Activated naive CD4-positive, alpha-beta T cell treated with anti-CD3 and anti-CD28 coated beads, Interleukin-2, amount 10 ng/mL, durations not matched to agents 7 days and 5 days (primary cell): ENCODE measurements at regions not wholly inside any gene's neighbourhood (a gene's known extent, or its start where the extent isn't known, plus 50 kb on each side); places are given as distances from the start of the nearest gene placed in this dataset.

ENCODE experiments used
- CTCF ChIA-PET: fragments of 350-600 bp; sonication (Branson Sonifier 250); formaldehyde crosslinking; loops from one replicate; lab custom pipeline; 2021; ENCODE audit warnings: antibody characterized with exemption; lab: Charles Lee
- DNase-seq: peaks from one replicate; pipeline ENCODE4 v3.0.0-alpha.2; 2020
- H3K27ac Mint-ChIP-seq: one replicate; pipeline ENCODE4 v1.8.0; 2021; ENCODE audit warnings: mild to moderate bottlenecking, moderate library complexity, mixed read lengths
- H3K27me3 Mint-ChIP-seq: one replicate; pipeline ENCODE4 v1.8.0; 2021; ENCODE audit warnings: mild to moderate bottlenecking, mixed read lengths
- H3K36me3 Mint-ChIP-seq: one replicate; pipeline ENCODE4 v1.8.0; 2021; ENCODE audit warnings: mixed read lengths
- H3K4me1 Mint-ChIP-seq: one replicate; pipeline ENCODE4 v1.8.0; 2021; ENCODE audit warnings: mixed read lengths
- H3K4me3 Mint-ChIP-seq: one replicate; pipeline ENCODE4 v1.8.0; 2021; ENCODE audit warnings: mild to moderate bottlenecking, moderate library complexity, mixed read lengths
- H3K9me3 Mint-ChIP-seq: one replicate; pipeline ENCODE4 v1.8.0; 2021; ENCODE audit warnings: mixed read lengths

DNA sequence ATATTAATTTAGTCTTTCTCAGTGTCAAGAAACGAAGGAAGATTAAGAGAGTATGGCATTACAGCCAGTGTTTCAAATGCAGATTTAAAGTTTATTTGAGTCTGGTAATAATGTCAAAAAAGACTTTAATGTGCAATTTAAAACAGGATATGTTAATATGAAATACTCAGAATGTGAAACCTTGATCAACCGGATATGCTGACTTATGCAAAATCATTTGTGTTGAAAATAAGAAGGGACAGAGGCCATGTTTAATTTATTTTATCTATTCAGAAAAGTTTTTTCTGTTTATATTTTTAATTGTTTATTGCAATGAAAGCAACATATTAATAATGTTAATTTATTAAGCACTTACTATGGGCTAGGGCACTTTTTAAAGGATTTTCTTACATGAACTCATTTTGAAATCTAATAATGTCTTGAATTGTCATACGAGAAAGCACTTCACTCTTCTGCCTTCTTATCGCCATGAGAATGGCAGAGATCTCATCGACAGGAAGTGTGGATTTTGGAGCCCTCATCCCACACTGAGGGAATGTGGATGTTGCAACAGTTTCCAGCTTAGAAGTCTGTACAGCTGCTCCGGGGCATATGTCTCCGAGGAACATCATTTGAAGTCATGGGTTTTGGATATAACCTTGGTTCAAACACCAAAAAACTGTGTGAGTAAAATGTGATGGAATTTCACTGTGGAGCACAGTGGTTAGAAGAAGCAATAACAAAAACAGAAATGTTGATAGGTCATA is 1410.4 kb downstream of the EPHA7 start:
- no peak overlapping the region for H3K4me3 Mint-ChIP-seq
- no peaks in the 10 kb centered on the region for H3K27me3 Mint-ChIP-seq
- no peaks in the 10 kb centered on the region for H3K36me3 Mint-ChIP-seq
- H3K4me1 Mint-ChIP-seq, result no peaks in the 10 kb centered on the region
- DNase-seq, result no peak
- peaks cover 12% of the 10 kb centered on the region for H3K9me3 Mint-ChIP-seq
- CTCF ChIA-PET, result no interaction called here
- no peak overlapping the region for H3K27ac Mint-ChIP-seq

DNA sequence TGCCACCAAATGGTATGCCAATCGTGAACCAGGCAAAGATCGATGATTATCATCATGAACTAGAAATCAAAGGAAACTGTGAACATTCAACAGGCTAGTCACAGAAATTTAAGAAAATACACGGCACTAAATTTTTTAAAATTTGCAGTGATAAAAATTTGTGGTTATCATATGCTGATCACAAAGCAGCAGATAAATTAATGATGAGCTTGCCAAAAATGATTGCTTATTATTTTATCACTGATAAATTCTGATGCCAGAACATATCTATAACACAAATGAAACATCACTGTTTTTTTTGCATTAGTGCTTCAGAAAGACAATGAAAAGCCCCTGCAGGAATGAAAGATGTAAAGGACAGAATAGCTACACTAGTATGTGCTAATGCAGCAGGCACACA is 1413.2 kb upstream of the MAP3K7 start:
- no peaks in the 10 kb centered on the region for H3K9me3 Mint-ChIP-seq
- no peaks in the 10 kb centered on the region for H3K4me1 Mint-ChIP-seq
- H3K4me3 Mint-ChIP-seq, result no peak overlapping the region
- DNase-seq, result no peak
- CTCF ChIA-PET, result no interaction called here
- no peaks in the 10 kb centered on the region for H3K27me3 Mint-ChIP-seq
- no peaks in the 10 kb centered on the region for H3K36me3 Mint-ChIP-seq
- no peak overlapping the region for H3K27ac Mint-ChIP-seq

DNA sequence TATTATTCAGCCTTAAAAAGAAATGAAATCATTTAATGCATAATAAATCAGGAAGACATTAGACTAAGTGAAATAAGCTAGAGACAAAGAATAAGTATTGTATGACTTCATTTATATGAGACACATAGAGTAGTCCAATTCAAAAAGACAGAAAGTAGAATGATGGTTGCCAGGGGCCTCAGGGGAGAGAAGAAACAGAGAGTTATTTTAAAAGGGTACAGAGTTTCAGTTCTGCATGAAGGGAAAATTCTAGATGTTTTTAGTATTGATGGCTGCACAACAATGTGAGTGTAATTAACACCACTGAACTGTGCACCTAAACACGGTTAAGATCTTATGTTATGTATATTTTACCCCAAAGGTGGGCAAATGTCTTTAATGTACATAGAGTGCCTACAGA is 1407.9 kb upstream of the MAP3K7 start:
- Mint-ChIP-seq H3K27me3 (no peaks in the 10 kb centered on the region), H3K4me3 (no peak overlapping the region), H3K27ac (no peak overlapping the region), H3K36me3 (no peaks in the 10 kb centered on the region), H3K9me3 (peaks cover 7% of the 10 kb centered on the region), H3K4me1 (no peaks in the 10 kb centered on the region)
- no peak for DNase-seq
- CTCF ChIA-PET, result no interaction called here

DNA sequence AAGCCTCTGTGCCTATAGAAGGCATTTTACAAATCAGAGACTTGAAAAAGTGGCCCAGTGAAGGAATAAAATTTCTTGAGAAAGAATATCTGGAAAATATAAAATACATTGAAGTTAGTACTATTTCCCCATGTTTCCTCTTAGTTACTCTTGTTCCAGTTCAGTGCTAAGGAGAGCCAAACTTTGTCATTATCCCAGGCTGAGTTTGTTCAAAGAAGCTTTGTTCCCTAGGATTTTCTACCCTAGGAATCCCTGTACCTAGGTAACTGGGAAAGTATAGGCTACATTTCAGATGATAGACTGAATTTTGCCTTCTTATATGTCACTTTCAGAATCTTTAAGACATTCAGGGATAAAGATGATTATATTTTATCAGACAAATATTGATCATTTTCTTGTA is 1395.7 kb upstream of the MAP3K7 start:
- no peaks in the 10 kb centered on the region for H3K36me3 Mint-ChIP-seq
- no peak overlapping the region for H3K4me3 Mint-ChIP-seq
- no peak for DNase-seq
- H3K27ac Mint-ChIP-seq, result no peak overlapping the region
- CTCF ChIA-PET, result no interaction called here
- peaks cover 1% of the 10 kb centered on the region for H3K9me3 Mint-ChIP-seq
- H3K27me3 Mint-ChIP-seq, result no peaks in the 10 kb centered on the region
- no peaks in the 10 kb centered on the region for H3K4me1 Mint-ChIP-seq

DNA sequence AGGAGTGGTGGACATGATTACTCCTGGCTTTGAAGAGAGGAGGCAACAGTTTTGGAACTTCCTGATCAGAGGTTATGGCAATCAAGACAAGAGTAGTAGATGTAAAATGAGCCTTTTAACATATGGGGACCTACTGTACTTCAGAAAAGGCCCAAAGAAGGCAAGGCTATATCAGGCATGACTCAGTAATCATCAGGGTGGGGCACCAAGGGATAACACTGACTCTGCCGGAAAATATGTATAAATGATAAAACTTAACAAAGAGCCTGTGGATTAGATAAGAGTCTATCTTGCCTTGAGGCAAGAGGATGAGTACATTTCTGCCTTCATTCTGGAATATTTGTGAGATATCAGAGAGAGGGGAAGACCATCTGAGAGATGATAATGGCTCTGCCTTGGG is 1389.9 kb upstream of the MAP3K7 start:
- Mint-ChIP-seq H3K27ac (no peak overlapping the region), H3K27me3 (no peaks in the 10 kb centered on the region), H3K4me3 (no peak overlapping the region), H3K4me1 (no peaks in the 10 kb centered on the region), H3K36me3 (no peaks in the 10 kb centered on the region), H3K9me3 (peaks cover 18% of the 10 kb centered on the region)
- CTCF ChIA-PET, result no interaction called here
- no peak for DNase-seq

DNA sequence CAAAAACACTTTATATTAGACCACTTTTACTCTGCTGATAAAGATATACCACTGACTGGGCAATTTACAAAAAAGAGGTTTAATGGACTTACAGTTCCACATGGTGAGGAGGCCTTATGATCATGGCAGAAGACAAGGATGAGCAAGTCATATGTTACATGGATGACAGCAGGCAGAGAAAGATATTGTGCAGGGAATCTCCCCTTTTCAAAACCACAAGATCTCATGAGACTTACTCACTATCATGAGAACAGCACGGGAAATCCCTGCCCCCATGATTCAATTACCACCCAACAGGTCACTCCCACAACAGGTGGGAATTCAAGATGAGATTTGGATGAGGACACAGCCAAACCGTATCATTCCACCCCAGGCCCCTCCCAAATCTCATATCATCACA is 1383.8 kb upstream of the MAP3K7 start:
- H3K4me3 Mint-ChIP-seq, result no peak overlapping the region
- no peaks in the 10 kb centered on the region for H3K27me3 Mint-ChIP-seq
- no peak for DNase-seq
- H3K36me3 Mint-ChIP-seq, result no peaks in the 10 kb centered on the region
- H3K4me1 Mint-ChIP-seq, result no peaks in the 10 kb centered on the region
- peaks cover 24% of the 10 kb centered on the region for H3K9me3 Mint-ChIP-seq
- no peak overlapping the region for H3K27ac Mint-ChIP-seq
- CTCF ChIA-PET, result no interaction called here

DNA sequence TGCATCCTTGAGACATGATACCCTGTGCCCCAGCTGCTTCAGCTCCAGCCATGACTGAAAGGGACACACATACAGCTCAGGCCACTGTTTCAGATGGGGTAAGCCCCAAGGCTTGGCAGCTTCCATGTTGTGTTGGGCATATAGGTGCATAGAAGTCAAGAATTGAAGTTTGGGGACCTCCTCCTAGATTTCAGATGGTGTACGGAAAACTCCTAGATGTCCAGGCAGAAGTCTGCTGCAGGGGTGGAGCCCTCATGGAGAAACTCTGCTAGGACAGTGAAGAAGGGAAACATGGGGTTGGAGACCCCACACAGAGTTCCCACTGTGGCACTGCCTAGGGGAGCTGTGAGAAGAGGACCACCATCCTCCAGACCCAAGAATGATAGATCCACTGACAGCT is 1379.0 kb upstream of the MAP3K7 start:
- H3K4me1 Mint-ChIP-seq, result no peaks in the 10 kb centered on the region
- DNase-seq, result no peak
- CTCF ChIA-PET, result no interaction called here
- H3K4me3 Mint-ChIP-seq, result no peak overlapping the region
- peaks cover 22% of the 10 kb centered on the region for H3K9me3 Mint-ChIP-seq
- no peaks in the 10 kb centered on the region for H3K36me3 Mint-ChIP-seq
- H3K27ac Mint-ChIP-seq, result no peak overlapping the region
- H3K27me3 Mint-ChIP-seq, result no peaks in the 10 kb centered on the region

DNA sequence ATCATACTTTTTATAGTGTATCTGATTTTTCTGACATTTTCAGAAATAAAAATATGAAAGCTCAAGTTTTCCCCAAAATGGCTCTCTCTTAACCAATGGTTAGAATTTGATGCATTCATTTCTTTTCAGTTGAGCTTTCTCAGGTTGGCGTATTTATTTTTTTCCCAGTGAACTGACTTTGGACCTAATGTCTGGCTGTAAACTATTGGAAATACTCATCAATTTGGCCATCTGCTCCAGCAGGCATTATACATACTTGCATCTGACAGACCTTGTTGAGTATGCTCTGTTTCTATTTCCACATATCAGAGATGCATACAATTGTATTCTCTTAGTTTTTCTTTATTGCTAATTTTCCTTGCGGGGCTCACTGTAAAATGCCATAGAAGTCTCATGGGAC is 1374.8 kb upstream of the MAP3K7 start:
- CTCF ChIA-PET, result no interaction called here

DNA sequence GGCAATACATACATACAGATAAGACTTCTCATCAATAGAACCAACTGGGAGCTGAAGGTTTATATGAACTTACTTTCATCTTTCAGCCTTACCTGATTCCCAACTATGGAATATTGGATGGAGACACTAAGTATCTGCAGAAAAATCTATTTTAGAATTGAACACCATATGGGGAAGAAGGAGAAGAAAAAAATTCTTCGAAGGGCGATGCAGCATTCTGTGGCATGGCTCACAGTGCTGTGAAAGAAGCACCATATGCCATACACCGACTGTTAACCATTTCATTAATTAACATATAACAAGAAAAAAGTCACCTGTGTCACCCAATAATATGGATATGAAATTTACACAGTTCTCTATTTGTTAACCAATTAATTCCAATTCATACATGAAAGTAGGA is 1374.4 kb upstream of the MAP3K7 start:
- Mint-ChIP-seq H3K27me3 (no peaks in the 10 kb centered on the region), H3K4me1 (no peaks in the 10 kb centered on the region), H3K36me3 (no peaks in the 10 kb centered on the region), H3K9me3 (peaks cover 19% of the 10 kb centered on the region), H3K4me3 (no peak overlapping the region), H3K27ac (no peak overlapping the region)
- DNase-seq, result no peak
- CTCF ChIA-PET, result no interaction called here

More for the DNA sequence above, 1374.8 kb upstream of the MAP3K7 start:
- Mint-ChIP-seq H3K4me3 (no peak overlapping the region), H3K27me3 (no peaks in the 10 kb centered on the region), H3K36me3 (no peaks in the 10 kb centered on the region), H3K4me1 (no peaks in the 10 kb centered on the region), H3K27ac (no peak overlapping the region), H3K9me3 (peaks cover 22% of the 10 kb centered on the region)
- DNase-seq, result no peak

DNA sequence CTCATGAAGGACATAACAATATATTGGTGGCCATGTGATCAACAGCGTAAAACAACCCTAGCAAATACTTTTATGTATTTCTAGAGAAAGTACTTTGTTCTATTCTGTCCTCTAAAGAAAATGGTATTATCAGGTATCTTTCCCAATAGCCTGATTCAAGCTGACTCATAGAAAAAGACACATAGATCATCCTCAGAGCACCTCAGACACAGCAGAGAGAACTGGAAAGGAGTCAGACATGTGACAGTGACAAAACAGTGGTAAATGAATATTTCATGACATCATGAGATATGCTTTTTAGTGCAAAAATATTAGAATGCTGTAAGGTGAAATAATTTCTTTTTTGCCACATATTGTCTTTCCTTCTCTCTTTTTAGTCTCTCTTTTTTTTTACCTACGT is 1355.0 kb upstream of the MAP3K7 start:
- peaks cover 11% of the 10 kb centered on the region for H3K9me3 Mint-ChIP-seq

DNA sequence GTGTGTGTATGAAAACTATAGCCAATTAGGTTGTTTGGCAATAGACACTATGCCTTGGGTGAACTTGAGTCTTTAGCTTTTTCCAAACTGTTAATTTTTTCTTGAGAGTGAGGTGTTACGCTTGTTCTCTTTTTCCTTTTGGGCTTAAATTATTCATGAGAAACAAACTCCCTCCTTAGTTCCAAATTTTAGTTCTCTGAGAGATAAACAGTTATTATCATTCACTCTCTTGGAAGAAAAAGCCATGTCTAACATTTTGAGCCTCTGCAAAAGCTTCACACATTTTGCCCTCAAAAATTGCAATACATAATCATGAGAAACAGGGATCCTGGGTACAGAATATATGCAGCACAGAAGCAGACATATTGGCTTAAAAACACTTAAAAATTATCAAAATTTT is 1353.9 kb upstream of the MAP3K7 start:
- Mint-ChIP-seq H3K4me3 (no peak overlapping the region), H3K27me3 (no peaks in the 10 kb centered on the region), H3K4me1 (no peaks in the 10 kb centered on the region), H3K27ac (no peak overlapping the region), H3K36me3 (no peaks in the 10 kb centered on the region), H3K9me3 (peaks cover 11% of the 10 kb centered on the region)
- no peak for DNase-seq
- CTCF ChIA-PET, result no interaction called here

More for the DNA sequence above, 1355.0 kb upstream of the MAP3K7 start:
- no peaks in the 10 kb centered on the region for H3K36me3 Mint-ChIP-seq
- CTCF ChIA-PET, result no interaction called here
- H3K4me3 Mint-ChIP-seq, result no peak overlapping the region
- no peaks in the 10 kb centered on the region for H3K4me1 Mint-ChIP-seq
- no peak overlapping the region for H3K27ac Mint-ChIP-seq
- no peak for DNase-seq
- no peaks in the 10 kb centered on the region for H3K27me3 Mint-ChIP-seq

DNA sequence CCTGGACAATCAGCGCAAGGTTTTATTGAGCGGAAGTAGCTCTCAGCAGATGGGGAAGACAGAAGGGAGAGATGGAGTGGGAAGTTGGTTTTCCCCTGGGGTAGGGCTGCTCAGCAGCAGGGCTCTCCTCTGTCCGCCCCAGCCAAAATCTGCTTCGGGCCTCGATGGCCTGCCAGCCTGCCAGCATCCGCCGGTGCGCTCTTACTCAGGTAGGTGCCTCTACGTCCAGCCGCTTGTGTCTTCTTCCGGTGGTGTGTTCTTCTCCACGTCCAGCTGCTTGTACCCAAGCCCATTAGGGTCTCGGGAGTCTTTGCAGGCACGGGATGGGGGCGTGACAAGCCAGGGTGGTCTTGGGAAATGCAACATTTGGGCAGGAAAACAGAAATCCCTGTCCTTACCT is 1340.0 kb upstream of the MAP3K7 start:
- Mint-ChIP-seq H3K9me3 (peaks cover 5% of the 10 kb centered on the region), H3K27me3 (no peaks in the 10 kb centered on the region), H3K4me3 (no peak overlapping the region), H3K36me3 (no peaks in the 10 kb centered on the region), H3K27ac (no peak overlapping the region), H3K4me1 (no peaks in the 10 kb centered on the region)
- DNase-seq, result no peak
- CTCF ChIA-PET, result no interaction called here

DNA sequence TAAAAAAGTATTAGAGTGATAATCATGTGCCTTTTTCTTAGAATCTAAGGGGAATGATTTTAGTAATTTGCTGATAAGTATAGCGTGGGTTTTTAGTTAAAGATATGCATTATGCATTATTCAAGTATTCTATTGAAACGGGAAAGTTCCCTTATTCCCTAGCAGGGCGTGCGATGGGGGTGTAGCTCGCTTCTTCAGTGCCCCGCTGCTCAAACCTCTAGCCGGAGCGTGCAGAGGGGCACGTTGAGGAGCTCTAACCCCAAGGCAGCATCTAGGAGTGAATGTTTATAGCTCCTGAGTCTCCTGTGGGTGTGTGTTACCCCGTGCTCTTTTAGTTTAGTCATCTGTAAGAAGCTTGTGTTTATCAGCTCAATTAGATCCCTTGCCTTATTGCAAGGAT is 1339.5 kb upstream of the MAP3K7 start:
- H3K27me3 Mint-ChIP-seq, result no peaks in the 10 kb centered on the region
- no peaks in the 10 kb centered on the region for H3K36me3 Mint-ChIP-seq

DNA sequence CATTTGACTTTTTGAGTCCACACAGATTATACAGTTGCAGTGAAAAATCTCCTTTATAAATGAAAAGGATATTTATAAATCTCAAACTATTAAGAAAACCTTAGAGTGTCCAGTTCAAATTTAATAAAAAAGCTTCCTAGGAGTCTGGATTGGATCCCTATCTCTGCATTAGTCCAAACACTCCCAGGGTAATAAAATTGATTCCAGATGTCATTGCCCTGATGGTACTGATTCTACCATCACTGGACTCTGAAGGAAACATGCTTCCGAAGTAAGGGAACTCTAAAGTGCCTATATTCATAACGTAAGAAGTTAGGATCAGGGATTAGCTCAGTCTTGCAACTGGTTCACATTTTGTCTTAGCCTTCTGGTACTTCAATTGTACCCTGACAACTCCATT is 1325.1 kb upstream of the MAP3K7 start:
- H3K9me3 Mint-ChIP-seq, result peaks cover 6% of the 10 kb centered on the region
- CTCF ChIA-PET, result no interaction called here
- no peaks in the 10 kb centered on the region for H3K4me1 Mint-ChIP-seq
- H3K27ac Mint-ChIP-seq, result no peak overlapping the region
- no peaks in the 10 kb centered on the region for H3K27me3 Mint-ChIP-seq
- no peaks in the 10 kb centered on the region for H3K36me3 Mint-ChIP-seq
- DNase-seq, result no peak
- no peak overlapping the region for H3K4me3 Mint-ChIP-seq

More for the DNA sequence above, 1339.5 kb upstream of the MAP3K7 start:
- no peak overlapping the region for H3K4me3 Mint-ChIP-seq
- H3K27ac Mint-ChIP-seq, result no peak overlapping the region
- CTCF ChIA-PET, result no interaction called here
- DNase-seq, result no peak
- no peaks in the 10 kb centered on the region for H3K4me1 Mint-ChIP-seq
- H3K9me3 Mint-ChIP-seq, result peaks cover 5% of the 10 kb centered on the region

DNA sequence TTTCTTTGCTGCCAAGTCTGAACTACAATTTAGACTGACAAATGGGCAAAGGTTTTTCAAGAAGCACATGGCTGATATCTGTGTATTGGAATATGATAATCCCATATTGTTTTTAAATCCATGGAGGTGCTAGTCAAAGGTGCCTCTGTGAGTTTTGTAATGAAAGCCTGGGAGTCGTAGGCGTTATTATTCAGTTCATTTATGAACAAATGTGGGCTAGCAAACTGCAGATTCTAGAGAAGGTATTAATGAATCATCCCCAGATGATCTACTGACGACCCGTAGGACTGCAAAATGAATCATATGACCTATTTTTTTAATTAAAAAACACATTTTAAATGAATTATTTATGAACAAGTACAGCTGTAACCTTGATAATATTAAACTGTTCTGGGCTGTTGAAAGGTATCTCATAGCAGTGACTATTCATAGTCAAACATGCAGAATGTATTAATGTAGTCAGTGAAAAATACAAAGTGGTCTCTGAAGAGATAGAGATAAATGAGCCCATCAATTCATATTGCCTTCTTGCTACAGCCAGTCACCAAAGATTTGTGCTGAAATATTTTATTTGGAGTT is 1317.8 kb upstream of the MAP3K7 start:
- DNase-seq, result no peak
- Mint-ChIP-seq H3K27me3 (no peaks in the 10 kb centered on the region), H3K4me1 (no peaks in the 10 kb centered on the region), H3K9me3 (peaks cover 12% of the 10 kb centered on the region), H3K4me3 (no peak overlapping the region), H3K27ac (no peak overlapping the region), H3K36me3 (no peaks in the 10 kb centered on the region)
- CTCF ChIA-PET, result no interaction called here
